GM10847 (cell line): ENCODE measurements at regions not wholly inside any gene's neighbourhood (a gene's known extent, or its start where the extent isn't known, plus 50 kb on each side); places are given as distances from the start of the nearest gene placed in this dataset.

Experiments
- POLR2A ChIP-seq: IDR thresholded peaks from 2 replicates; pipeline ENCODE4 v1.6.1; 2011; ENCODE audit not compliant: insufficient read length; ENCODE audit errors: extremely low read depth

DNA sequence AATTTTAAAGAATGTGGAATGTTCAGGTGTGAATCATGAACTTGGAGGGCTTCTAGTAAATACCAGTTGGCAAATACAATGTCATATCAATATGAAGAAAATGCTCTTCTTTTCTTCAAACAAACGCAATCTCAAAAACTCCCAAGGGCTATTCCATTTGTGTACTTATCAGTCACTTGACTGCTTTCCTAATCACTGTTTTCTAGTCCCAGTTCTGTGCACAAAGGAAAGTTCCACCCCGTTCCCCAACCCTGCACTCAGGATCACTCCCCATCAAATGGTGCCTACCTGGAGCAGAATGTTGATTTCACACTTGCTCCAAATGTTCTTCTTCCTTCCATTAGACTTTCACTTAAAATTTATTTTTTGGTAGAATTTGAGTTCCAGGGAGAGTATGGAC lies 92.6 kb upstream of the RFC3 start:
- TF ChIP-seq POLR2A = no peak

DNA sequence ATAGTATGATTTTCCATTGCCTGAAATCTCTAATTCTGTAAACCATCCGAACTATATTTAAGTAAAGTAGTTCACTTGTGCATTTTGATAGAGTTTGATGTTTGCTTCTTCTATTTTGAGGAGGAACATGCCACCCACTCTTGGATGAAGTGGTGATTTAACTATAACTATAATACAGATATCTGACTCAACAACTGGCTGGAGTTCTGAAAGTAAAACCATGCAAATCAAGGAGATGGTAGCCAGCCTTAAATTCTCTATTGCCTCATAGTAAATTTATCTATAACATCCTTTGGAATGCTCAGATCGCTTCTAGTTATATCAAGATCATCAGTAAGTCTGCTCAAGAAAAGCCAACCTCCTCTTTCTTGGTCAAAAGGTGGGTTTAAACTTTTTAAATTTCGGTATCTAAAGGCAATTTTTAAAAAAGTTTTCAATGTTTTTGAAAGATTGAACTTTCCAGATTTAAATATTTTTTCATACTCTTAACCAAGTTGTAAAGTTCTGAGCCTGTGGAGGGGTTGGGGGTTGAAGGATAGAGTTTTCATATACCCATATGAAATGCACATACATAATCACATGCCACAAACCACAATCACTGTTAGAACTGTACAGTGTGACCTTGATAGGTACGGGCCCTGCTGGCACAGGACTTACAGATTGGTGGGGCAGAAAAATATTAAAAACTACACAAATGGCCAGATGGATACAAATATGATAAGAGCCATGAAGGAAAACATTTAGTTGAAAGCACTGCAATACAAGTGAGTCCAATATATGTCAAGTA lies 90.5 kb upstream of the RFC3 start:
- no peak for TF ChIP-seq POLR2A

DNA sequence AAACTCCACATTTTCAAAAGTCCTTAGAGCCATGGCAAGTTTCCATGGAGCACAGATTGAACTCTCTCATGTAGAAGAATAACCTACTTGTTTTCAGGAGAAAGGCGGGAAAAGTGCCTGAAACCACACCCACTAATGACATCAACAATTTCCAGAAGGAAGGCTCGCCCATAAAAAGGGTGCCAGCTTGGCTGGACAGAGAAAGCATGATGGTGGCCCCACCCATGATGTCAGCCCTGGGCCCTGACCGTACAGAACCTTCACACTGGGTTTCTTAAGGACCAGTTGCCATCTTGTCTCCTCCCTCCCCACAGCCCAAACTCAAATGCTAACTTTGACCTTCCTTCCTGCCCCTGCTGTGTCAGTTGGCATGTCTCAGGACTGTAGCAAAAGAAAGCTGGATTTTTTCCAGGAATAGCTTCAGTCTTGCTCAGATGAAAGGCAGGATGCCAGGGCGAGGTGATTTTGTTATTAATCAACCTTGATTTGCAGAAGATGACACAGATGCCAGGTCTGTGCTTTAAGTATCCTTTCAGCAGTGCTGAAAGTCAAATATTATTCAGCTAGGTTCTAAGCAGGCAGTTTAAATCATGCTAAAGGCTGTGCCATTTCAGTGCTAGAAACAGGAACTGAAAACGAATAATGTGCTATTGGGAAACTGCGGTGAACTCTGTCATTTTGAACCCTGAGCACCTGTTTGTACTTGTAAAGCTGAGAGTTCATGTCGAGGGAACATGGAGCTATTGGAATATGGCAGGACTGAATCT lies 89.5 kb upstream of the RFC3 start:
- TF ChIP-seq POLR2A = no peak

DNA sequence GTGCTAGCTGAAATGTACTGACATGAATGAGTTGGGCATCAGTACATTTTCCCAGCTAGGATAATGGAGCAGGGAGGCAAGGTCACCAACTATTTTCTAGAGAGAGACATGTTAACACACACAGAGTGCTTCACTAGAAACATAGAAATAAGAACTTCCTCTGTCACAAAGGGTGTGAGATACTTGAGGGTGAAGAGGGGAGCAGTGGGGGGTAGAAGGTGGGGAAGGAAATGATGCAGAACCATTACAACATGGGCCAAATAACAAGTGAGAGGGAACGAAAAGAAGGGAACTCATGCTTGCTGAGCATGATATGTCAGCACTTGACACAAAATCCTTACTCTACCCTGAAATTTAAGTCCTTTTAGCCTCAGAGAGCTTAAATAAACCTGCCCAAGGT lies 87.8 kb upstream of the RFC3 start:
- TF ChIP-seq POLR2A = no peak

GRCh38 chr13:33730619-33731018 lies 87.3 kb upstream of the RFC3 start:
- TF ChIP-seq POLR2A = no peak

- no peak for TF ChIP-seq POLR2A
These were observed 82.7 kb upstream of the RFC3 start for GRCh38 chr13:33735276-33735675.

DNA sequence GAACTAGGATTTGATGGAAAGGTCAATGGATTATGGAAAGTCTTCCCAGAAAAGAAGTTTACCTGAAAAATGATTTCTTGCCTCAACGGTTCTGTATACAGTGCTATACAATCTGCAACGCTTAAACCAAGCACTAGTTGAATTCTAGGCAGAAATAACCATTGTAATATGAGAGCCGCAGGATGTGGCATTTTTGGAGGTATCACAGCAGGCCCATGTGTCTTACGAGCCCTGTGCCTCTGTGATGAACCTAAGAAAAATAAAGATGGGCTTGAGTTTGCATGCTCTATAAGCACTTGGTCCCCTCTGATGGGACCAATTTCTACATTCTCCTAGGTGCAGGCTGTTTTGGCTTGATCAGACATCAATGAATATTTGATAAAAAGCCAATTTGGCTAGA lies 78.7 kb upstream of the RFC3 start:
- TF ChIP-seq POLR2A = no peak

DNA sequence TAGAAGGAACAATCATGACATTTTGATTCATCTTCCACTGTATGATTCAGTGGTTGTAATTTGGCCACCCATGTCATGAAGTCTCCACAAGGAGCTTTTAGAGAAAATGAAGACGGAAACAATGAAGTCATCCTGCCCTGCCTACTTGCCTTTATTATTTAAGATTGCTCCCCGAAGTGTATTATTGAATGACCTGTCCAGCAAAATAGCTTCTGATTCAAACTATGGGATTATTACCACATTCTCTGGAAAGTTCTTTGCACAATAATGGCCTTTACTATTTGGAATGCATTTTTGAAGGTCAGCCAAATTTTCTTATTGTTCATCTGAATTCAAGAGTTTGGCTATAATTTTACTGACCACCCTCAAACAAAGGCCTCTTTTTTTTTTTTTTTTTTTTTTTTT lies 77.8 kb upstream of the RFC3 start:
- TF ChIP-seq POLR2A = no peak

- no peak for TF ChIP-seq POLR2A
These were observed 75.6 kb upstream of the RFC3 start for GRCh38 chr13:33742321-33742720.

DNA sequence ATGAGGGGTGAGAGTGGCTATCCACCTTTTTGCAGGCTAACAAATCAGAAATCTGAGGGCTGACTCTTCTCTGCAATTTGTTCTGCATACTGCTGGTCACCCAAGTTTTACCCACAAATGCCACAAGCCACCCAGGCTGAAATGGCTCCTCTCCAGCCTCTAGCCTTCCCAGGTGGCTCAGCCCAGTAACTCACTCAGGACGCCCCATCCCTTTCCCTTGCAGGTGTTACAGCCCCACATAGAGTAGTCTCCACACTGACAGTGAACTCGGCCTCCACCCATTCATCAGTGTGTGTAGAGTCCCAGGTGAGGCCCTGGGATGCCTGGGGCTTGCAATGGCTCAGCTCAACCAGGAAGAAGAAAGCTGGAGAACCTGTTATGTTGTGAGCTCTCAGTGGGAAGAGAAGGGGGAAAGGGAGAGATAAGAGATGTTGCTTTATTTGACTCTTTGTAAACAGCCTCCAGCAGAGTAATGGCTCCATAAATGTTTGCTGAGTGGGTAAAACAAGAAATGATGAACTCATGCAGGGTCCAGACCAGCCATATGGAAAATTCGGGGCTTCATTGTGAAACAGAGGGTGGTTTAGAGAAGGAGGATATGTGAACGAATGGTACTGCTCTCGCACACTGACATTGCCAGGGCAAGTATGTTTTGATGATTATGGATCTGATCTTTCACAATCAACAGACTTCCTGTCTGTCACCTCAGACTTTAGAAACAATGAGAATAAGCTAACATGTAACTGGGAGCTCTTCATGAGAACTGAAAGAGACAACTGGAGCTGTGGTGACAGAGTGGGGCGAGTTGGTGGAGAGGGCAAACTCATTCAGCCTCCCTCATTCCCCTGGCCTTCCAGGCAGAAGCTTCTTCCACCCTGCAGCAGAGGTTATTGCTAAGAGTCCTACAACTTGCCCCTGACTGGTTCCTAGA lies 74.2 kb upstream of the RFC3 start:
- TF ChIP-seq POLR2A = no peak

- no peak for TF ChIP-seq POLR2A
These were observed 73.2 kb upstream of the RFC3 start for GRCh38 chr13:33744589-33745369.

GRCh38 chr13:33745370-33746324 lies 72.3 kb upstream of the RFC3 start:
- TF ChIP-seq POLR2A = no peak

DNA sequence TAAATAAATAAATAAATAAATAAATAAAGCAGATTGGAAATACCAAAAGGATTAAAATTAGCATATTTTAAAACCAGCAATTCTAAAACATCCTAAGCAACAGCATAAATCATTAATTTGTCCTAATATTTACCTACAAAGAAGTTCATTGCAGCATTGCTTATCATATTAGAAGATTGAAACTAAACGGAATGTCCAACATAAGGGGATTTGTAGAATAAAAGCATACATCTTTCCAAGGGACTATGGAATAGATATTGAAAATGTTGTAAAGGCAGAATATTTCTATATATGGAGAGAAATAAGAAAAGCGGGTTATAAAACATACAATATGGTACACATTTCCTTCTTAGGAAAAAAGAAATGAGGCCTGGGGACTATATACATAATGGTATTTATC lies 71.1 kb upstream of the RFC3 start:
- no peak for TF ChIP-seq POLR2A

DNA sequence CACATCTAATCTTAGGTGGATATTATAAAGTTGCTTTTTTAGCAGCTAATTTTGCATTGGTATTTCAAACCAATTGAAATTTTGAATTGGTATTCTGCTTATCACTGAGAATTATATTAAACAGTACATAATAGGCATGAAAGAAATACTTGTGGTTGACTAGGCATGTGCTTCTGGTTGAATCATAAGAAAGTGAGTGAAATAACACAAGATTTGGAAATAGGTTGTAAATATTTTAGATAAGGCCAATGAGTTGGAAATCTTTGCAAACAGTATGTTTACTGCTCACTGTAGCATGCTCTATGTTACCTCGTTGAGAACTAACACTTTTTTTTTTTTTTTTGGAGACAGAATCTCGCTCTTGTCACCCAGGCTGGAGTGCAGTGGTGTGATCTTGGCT lies 66.8 kb upstream of the RFC3 start:
- no peak for TF ChIP-seq POLR2A

DNA sequence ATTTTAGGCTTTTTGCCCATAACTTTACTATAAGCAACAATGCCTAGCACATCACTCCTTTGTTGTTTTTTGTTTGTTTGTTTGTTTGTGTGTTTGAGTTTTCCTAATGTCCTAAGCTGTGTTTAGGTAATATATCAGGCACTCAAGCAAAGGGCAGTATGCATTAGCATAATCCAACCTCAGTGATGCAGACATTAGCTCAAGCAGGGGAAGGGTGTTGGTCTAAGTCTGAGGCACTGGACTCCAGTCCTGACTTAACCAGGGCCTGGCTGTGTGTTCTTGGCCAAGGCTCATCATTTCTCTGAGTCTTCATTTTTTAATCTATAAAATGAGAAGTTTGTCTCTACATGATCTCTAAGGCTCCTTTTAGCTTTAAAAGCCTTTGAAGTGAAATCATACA lies 65.9 kb upstream of the RFC3 start:
- no peak for TF ChIP-seq POLR2A
